Natural killer cell (primary cell): ENCODE measurements at regions not wholly inside any gene's neighbourhood (a gene's known extent, or its start where the extent isn't known, plus 50 kb on each side); places are given as distances from the start of the nearest gene placed in this dataset.

ENCODE experiments used
- ATAC-seq, 3 donors: fragments of 150-1000 bp in 2 of 3; fragments of 200-7000 bp in 1 of 3; cut with Tn5 transposase; 1 replicate in 1 of 3; 2 replicates in 2 of 3; pipeline ENCODE4 v1.10.0; 2021; ENCODE audit warnings: mild to moderate bottlenecking in 2 of 3, moderate library complexity in 2 of 3
- DNase-seq, 2 donors: peaks; one replicate each; pipeline versions ENCODE4 v3.0.0 to v3.0.0-alpha.2; 2013 to 2021; ENCODE audit warnings: mixed read lengths in 1 of 2
- H3K27ac ChIP-seq: one replicate; pipeline ENCODE4 v1.5.1; 2013; ENCODE audit warnings: mild to moderate bottlenecking, low read length
- H3K27me3 ChIP-seq: one replicate; pipeline ENCODE4 v1.6.1; 2013; ENCODE audit warnings: low read length; ENCODE audit not compliant: control insufficient read depth, insufficient read depth
- H3K36me3 ChIP-seq: one replicate; pipeline ENCODE4 v1.6.1; 2013; ENCODE audit warnings: low read length; ENCODE audit not compliant: control insufficient read depth, insufficient read depth
- H3K4me1 ChIP-seq: one replicate; pipeline ENCODE4 v1.6.1; 2013; ENCODE audit warnings: low read length; ENCODE audit not compliant: control insufficient read depth, insufficient read depth
- H3K4me3 ChIP-seq: one replicate; pipeline ENCODE4 v1.5.1; 2013; ENCODE audit warnings: low read length
- H3K9me3 ChIP-seq: one replicate; pipeline ENCODE4 v1.6.1; 2013; ENCODE audit warnings: low read length; ENCODE audit not compliant: control insufficient read depth, insufficient read depth
- H3K27ac Mint-ChIP-seq, 2 donors: one replicate each; pipeline ENCODE4 v1.8.0; 2022; ENCODE audit warnings: mild to moderate bottlenecking in 2 of 2, mixed read lengths in 2 of 2, moderate library complexity in 1 of 2
- H3K27me3 Mint-ChIP-seq, 2 donors: one replicate each; pipeline ENCODE4 v1.8.0; 2022; ENCODE audit warnings: low read depth in 2 of 2, mixed read lengths in 2 of 2
- H3K36me3 Mint-ChIP-seq: one replicate; pipeline ENCODE4 v1.8.0; 2022; ENCODE audit warnings: mixed read lengths
- H3K4me1 Mint-ChIP-seq, 2 donors: one replicate each; pipeline ENCODE4 v1.8.0; 2022; ENCODE audit warnings: mixed read lengths in 2 of 2
- H3K4me3 Mint-ChIP-seq: one replicate; pipeline ENCODE4 v1.8.0; 2022; ENCODE audit warnings: mild to moderate bottlenecking, moderate library complexity, mixed read lengths
- H3K9me3 Mint-ChIP-seq, 2 donors: one replicate each; pipeline ENCODE4 v1.8.0; 2022; ENCODE audit warnings: mixed read lengths in 2 of 2
- CTCF ChIP-seq: fragments of 200-600 bp; IDR thresholded peaks from one replicate; pipeline ENCODE4 v1.8.0; 2022; ENCODE audit warnings: antibody characterized with exemption
- WGBS: methylation state at CpG from one replicate; pipeline ENCODE4 v1.1.7; 2013; ENCODE audit warnings: missing lambda C conversion rate; ENCODE audit not compliant: insufficient coverage; 5-methylcytosine and 5-hydroxymethylcytosine counted together
- intact Hi-C: fragments of 100-400 bp; cut with micrococcal nuclease; formaldehyde crosslinking; loops from one replicate; pipeline ENCODE4 v1.14.2; 2022

- H3K4me1 ChIP-seq = no peaks in the 10 kb centered on the region
These were observed 182.9 kb downstream of the NPHP4 start for GRCh38 chr1:5809207-5809788.

GRCh38 chr1:5803851-5804250 is 188.4 kb downstream of the NPHP4 start:
- Histone ChIP-seq H3K36me3 (no peaks in the 10 kb centered on the region), H3K9me3 (no peaks in the 10 kb centered on the region), H3K4me1 (no peaks in the 10 kb centered on the region), H3K27me3 (no peaks in the 10 kb centered on the region), H3K27ac (no peak overlapping the region), H3K4me3 (no peak overlapping the region)
- Mint-ChIP-seq H3K27me3 (no peaks in the 10 kb centered on the region), H3K4me1 (no peaks in the 10 kb centered on the region), H3K9me3 (no peaks in the 10 kb centered on the region), H3K4me3 (no peak overlapping the region), H3K27ac (no peak overlapping the region), H3K36me3 (no peaks in the 10 kb centered on the region)
- TF ChIP-seq CTCF = no peak
- no peak for ATAC-seq
- DNase-seq = no peak
- intact Hi-C loops = no loop called here

More at GRCh38 chr1:5809207-5809788, 182.9 kb downstream of the NPHP4 start:
- Mint-ChIP-seq H3K27ac (no peak overlapping the region), H3K9me3 (no peaks in the 10 kb centered on the region), H3K36me3 (no peaks in the 10 kb centered on the region), H3K4me3 (no peak overlapping the region), H3K27me3 (no peaks in the 10 kb centered on the region), H3K4me1 (no peaks in the 10 kb centered on the region)
- DNase-seq (no peak), ATAC-seq (peak in 1 of 3 donors; percentile 19)
- Histone ChIP-seq H3K9me3 (no peaks in the 10 kb centered on the region), H3K4me3 (no peak overlapping the region), H3K27ac (no peak overlapping the region), H3K36me3 (no peaks in the 10 kb centered on the region), H3K27me3 (no peaks in the 10 kb centered on the region)
- intact Hi-C loops = no loop called here
- no peak for TF ChIP-seq CTCF
- 92% methylated on average over 9 of the region's 9 CpGs for WGBS

GRCh38 chr1:5802606-5803005 is 189.6 kb downstream of the NPHP4 start:
- Histone ChIP-seq H3K4me1 (no peaks in the 10 kb centered on the region), H3K27me3 (no peaks in the 10 kb centered on the region), H3K9me3 (no peaks in the 10 kb centered on the region), H3K36me3 (no peaks in the 10 kb centered on the region), H3K4me3 (no peak overlapping the region), H3K27ac (no peak overlapping the region)
- ATAC-seq = no peak
- no peaks in the 10 kb centered on the region for H3K36me3 Mint-ChIP-seq
- H3K27me3 Mint-ChIP-seq = no peaks in the 10 kb centered on the region
- H3K4me3 Mint-ChIP-seq = no peak overlapping the region
- no peak for DNase-seq
- no peak for TF ChIP-seq CTCF
- H3K9me3 Mint-ChIP-seq = no peaks in the 10 kb centered on the region
- WGBS = 85% methylated on average over 1 of the region's 1 CpG
- no peak overlapping the region for H3K27ac Mint-ChIP-seq
- intact Hi-C loops = no loop called here
- no peaks in the 10 kb centered on the region for H3K4me1 Mint-ChIP-seq

GRCh38 chr1:5798904-5799303 is 193.3 kb downstream of the NPHP4 start:
- TF ChIP-seq CTCF = no peak
- no peak for ATAC-seq
- intact Hi-C loops = no loop called here
- no peak overlapping the region for H3K4me3 Mint-ChIP-seq
- no peaks in the 10 kb centered on the region for H3K9me3 Mint-ChIP-seq
- Histone ChIP-seq H3K4me1 (no peaks in the 10 kb centered on the region), H3K27ac (no peak overlapping the region), H3K36me3 (no peaks in the 10 kb centered on the region), H3K27me3 (no peaks in the 10 kb centered on the region), H3K4me3 (no peak overlapping the region), H3K9me3 (no peaks in the 10 kb centered on the region)
- 90% methylated on average over 6 of the region's 7 CpGs for WGBS
- DNase-seq = no peak
- peaks cover 0 to 4% of the 10 kb centered on the region in 2 donors for H3K27me3 Mint-ChIP-seq
- H3K27ac Mint-ChIP-seq = no peak overlapping the region
- H3K36me3 Mint-ChIP-seq = no peaks in the 10 kb centered on the region
- H3K4me1 Mint-ChIP-seq = no peaks in the 10 kb centered on the region
